ENCODE measurements at regions not wholly inside any gene's neighbourhood (a gene's known extent, or its start where the extent isn't known, plus 50 kb on each side); places are given as distances from the start of the nearest gene placed in this dataset.

GRCh38 chr6:125363824-125364165 lies 62.0 kb upstream of the HDDC2 start:
- no peak overlapping the region for H3K4me3 ChIP-seq (ENCODE audit: low read depth, low read length)
- TF ChIP-seq CTCF (IDR thresholded peaks at IDR 0.05; ENCODE audit: control insufficient read depth, extremely low read depth, insufficient read depth): no peak
- DNase-seq (ENCODE audit: low read depth): no peak

GRCh38 chr6:125365230-125365629 lies 63.5 kb upstream of the HDDC2 start:
- no peak for TF ChIP-seq CTCF (IDR thresholded peaks at IDR 0.05; ENCODE audit: control insufficient read depth, extremely low read depth, insufficient read depth)
- DNase-seq (ENCODE audit: low read depth): no peak
- no peak overlapping the region for H3K4me3 ChIP-seq (ENCODE audit: low read depth, low read length)

GRCh38 chr6:125367036-125367782 lies 65.4 kb upstream of the HDDC2 start:
- no peak for DNase-seq (ENCODE audit: low read depth)
- no peak for TF ChIP-seq CTCF (IDR thresholded peaks at IDR 0.05; ENCODE audit: control insufficient read depth, extremely low read depth, insufficient read depth)
- H3K4me3 ChIP-seq (ENCODE audit: low read depth, low read length): no peak overlapping the region

GRCh38 chr6:125370343-125370742 lies 68.6 kb upstream of the HDDC2 start:
- no peak for DNase-seq (ENCODE audit: low read depth)
- H3K4me3 ChIP-seq (ENCODE audit: low read depth, low read length): no peak overlapping the region
- TF ChIP-seq CTCF (IDR thresholded peaks at IDR 0.05; ENCODE audit: control insufficient read depth, extremely low read depth, insufficient read depth): no peak

GRCh38 chr6:125375013-125375412 lies 73.2 kb upstream of the HDDC2 start:
- no peak for TF ChIP-seq CTCF (IDR thresholded peaks at IDR 0.05; ENCODE audit: control insufficient read depth, extremely low read depth, insufficient read depth)
- no peak for DNase-seq (ENCODE audit: low read depth)
- no peak overlapping the region for H3K4me3 ChIP-seq (ENCODE audit: low read depth, low read length)

GRCh38 chr6:125375821-125376220 lies 74.1 kb upstream of the HDDC2 start:
- no peak overlapping the region for H3K4me3 ChIP-seq (ENCODE audit: low read depth, low read length)
- DNase-seq (ENCODE audit: low read depth): no peak
- no peak for TF ChIP-seq CTCF (IDR thresholded peaks at IDR 0.05; ENCODE audit: control insufficient read depth, extremely low read depth, insufficient read depth)

GRCh38 chr6:125377621-125378020 lies 75.9 kb upstream of the HDDC2 start:
- DNase-seq (ENCODE audit: low read depth): no peak
- no peak for TF ChIP-seq CTCF (IDR thresholded peaks at IDR 0.05; ENCODE audit: control insufficient read depth, extremely low read depth, insufficient read depth)
- H3K4me3 ChIP-seq (ENCODE audit: low read depth, low read length): no peak overlapping the region
